ENCODE measurements at regions not wholly inside any gene's neighbourhood (a gene's known extent, or its start where the extent isn't known, plus 50 kb on each side); places are given as distances from the start of the nearest gene placed in this dataset.

- TF ChIP-seq CTCF (IDR thresholded peaks at IDR 0.05; ENCODE audit: unreplicated experiment) = no peak
- H3K27ac Mint-ChIP-seq (ENCODE audit: unreplicated experiment) = no peak overlapping the region
- no peak for DNase-seq
- no peaks in the 10 kb centered on the region for H3K36me3 Mint-ChIP-seq (ENCODE audit: insufficient read depth, unreplicated experiment)
- no peak overlapping the region for H3K4me3 Mint-ChIP-seq (ENCODE audit: low read depth, unreplicated experiment)
- intact Hi-C loops (cut with micrococcal nuclease; ENCODE audit: unreplicated experiment) = no loop called here
- CTCF ChIA-PET = interaction anchor here (1.0 to 1.3 kb wide), 2 partner anchors 12 to 67 kb away, joined by 3 read pairs; no protein-coding TSS in a partner anchor
- H3K4me1 Mint-ChIP-seq (ENCODE audit: low read depth, unreplicated experiment) = peaks cover 17% of the 10 kb centered on the region
- H3K9me3 Mint-ChIP-seq (ENCODE audit: low read depth, unreplicated experiment) = no peaks in the 10 kb centered on the region
- BruUV-seq (replicated peaks) = no TSS peak
- no peaks in the 10 kb centered on the region for H3K27me3 Mint-ChIP-seq (ENCODE audit: unreplicated experiment)
These were observed 209.9 kb downstream of the ALDH8A1 start for GRCh38 chr6:134740027-134740373.

- Mint-ChIP-seq H3K9me3 (ENCODE audit: low read depth, unreplicated experiment) (no peaks in the 10 kb centered on the region), H3K27me3 (ENCODE audit: unreplicated experiment) (no peaks in the 10 kb centered on the region), H3K36me3 (ENCODE audit: insufficient read depth, unreplicated experiment) (no peaks in the 10 kb centered on the region), H3K4me3 (ENCODE audit: low read depth, unreplicated experiment) (no peak overlapping the region), H3K27ac (ENCODE audit: unreplicated experiment) (no peak overlapping the region), H3K4me1 (ENCODE audit: low read depth, unreplicated experiment) (peaks cover 17% of the 10 kb centered on the region)
- no peak for DNase-seq
- intact Hi-C loops (cut with micrococcal nuclease; ENCODE audit: unreplicated experiment) = no loop called here
- no peak for TF ChIP-seq CTCF (IDR thresholded peaks at IDR 0.05; ENCODE audit: unreplicated experiment)
- CTCF ChIA-PET = interaction anchor here (1.0 to 1.3 kb wide), 2 partner anchors 13 to 66 kb away, joined by 3 read pairs; no protein-coding TSS in a partner anchor
- no TSS peak for BruUV-seq (replicated peaks)
These were observed 210.4 kb downstream of the ALDH8A1 start for GRCh38 chr6:134739299-134740026.

GRCh38 chr6:134738211-134738885, 211.6 kb downstream of the ALDH8A1 start:
- no peak for TF ChIP-seq CTCF (IDR thresholded peaks at IDR 0.05; ENCODE audit: unreplicated experiment)
- intact Hi-C loops (cut with micrococcal nuclease; ENCODE audit: unreplicated experiment) = no loop called here
- DNase-seq = no peak
- BruUV-seq (replicated peaks) = no TSS peak
- H3K4me1 Mint-ChIP-seq (ENCODE audit: low read depth, unreplicated experiment) = peaks cover 17% of the 10 kb centered on the region
- H3K27ac Mint-ChIP-seq (ENCODE audit: unreplicated experiment) = no peak overlapping the region
- no peaks in the 10 kb centered on the region for H3K9me3 Mint-ChIP-seq (ENCODE audit: low read depth, unreplicated experiment)
- no peak overlapping the region for H3K4me3 Mint-ChIP-seq (ENCODE audit: low read depth, unreplicated experiment)
- CTCF ChIA-PET = interaction anchor here (0.7 to 1.1 kb wide), 2 partner anchors 34 to 401 kb away, joined by 3 read pairs; no protein-coding TSS in a partner anchor
- H3K27me3 Mint-ChIP-seq (ENCODE audit: unreplicated experiment) = no peaks in the 10 kb centered on the region
- no peaks in the 10 kb centered on the region for H3K36me3 Mint-ChIP-seq (ENCODE audit: insufficient read depth, unreplicated experiment)

- Mint-ChIP-seq H3K27me3 (ENCODE audit: unreplicated experiment) (no peaks in the 10 kb centered on the region), H3K27ac (ENCODE audit: unreplicated experiment) (no peak overlapping the region), H3K36me3 (ENCODE audit: insufficient read depth, unreplicated experiment) (no peaks in the 10 kb centered on the region), H3K4me3 (ENCODE audit: low read depth, unreplicated experiment) (no peak overlapping the region), H3K9me3 (ENCODE audit: low read depth, unreplicated experiment) (no peaks in the 10 kb centered on the region), H3K4me1 (ENCODE audit: low read depth, unreplicated experiment) (peaks cover 14% of the 10 kb centered on the region)
- intact Hi-C loops (cut with micrococcal nuclease; ENCODE audit: unreplicated experiment) = no loop called here
- no TSS peak for BruUV-seq (replicated peaks)
- DNase-seq = no peak
- CTCF ChIA-PET = no interaction called here
- TF ChIP-seq CTCF (IDR thresholded peaks at IDR 0.05; ENCODE audit: unreplicated experiment) = no peak
These were observed 214.4 kb downstream of the ALDH8A1 start for GRCh38 chr6:134735461-134735860.
